ENCODE measurements at regions not wholly inside any gene's neighbourhood (a gene's known extent, or its start where the extent isn't known, plus 50 kb on each side); places are given as distances from the start of the nearest gene placed in this dataset.
"Not testable (repeated sequence)": the region's sequence is repeated elsewhere in the genome, so short reads cannot be mapped to it uniquely, and the experiment has no call there.

DNA sequence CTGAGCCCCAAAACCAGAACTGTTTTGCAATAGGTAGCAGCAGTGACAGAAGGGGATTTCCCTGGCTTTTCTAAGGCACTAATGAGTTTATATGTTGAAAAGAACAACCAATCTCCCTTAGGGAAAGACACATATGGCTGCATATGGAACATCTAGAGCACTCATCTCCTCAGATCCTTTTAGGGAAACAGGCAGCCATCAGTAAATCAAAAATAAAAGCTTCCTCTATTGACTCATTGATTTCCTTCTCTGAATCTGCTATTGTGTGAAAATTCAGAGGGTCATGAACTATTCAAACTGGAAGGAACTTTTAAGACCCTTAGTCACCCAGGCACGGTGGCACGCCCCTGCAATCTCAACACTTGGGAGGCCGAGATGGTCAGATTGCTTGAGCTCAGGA is 110.9 kb upstream of the NANOS1 start:
- DNase-seq: no peak

DNA sequence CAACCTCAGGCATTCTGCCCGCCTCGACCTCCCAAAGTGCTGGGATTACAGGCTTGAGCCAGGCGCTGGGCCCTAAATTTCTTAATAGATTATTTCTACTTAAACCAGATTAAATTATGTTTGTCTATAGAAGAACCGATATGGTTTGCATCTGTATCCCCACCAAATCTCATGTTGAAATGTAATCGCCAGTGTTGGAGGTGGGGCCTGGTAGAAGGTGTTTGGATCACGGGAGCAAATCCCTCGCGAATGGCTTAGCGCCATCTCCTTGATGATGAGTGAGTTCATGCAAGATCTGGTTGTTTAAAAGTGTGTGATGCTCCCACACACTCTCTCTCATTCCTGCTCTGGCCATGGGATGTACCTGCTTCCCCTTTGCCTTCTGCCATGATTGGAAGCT is 109.3 kb upstream of the NANOS1 start:
- DNase-seq: no peak

DNA sequence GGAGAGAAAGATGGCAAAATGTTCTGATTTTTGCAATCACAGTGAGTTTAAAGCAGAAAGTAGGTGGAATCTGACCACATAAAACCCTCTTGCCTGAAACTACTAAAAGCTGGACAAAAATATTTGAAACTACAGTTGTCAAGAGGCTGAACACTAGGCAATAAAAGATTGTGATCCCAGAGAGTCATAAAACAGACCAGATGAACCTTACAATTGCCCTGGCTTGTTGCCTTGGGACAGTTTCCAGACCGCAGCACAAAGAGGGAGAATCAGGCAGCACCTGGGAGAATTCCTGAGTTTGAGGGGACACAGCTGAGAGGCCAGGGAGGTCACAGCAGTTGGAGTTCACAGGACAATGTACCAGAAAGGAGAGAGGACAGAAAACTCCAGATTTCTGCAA is 107.3 kb upstream of the NANOS1 start:
- DNase-seq: no peak

DNA sequence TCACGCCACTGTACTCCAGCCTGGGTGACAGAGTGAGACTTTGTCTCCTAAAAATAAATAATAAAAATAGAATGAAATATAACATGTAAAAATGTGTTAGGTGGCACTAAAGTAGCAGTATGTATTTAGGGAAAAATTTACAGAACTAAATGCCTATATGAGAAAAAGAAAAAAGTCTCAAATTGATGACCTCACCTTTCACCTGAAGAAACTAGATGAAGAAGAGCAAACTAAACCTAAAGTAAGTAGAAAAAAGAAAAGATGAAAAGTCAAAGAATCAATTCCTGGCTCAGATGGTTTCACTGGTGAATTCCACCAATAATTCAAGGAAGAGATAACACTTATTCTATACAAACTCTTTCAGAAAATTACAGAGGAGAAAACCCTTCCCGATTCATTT is 106.5 kb upstream of the NANOS1 start:
- DNase-seq: no peak

DNA sequence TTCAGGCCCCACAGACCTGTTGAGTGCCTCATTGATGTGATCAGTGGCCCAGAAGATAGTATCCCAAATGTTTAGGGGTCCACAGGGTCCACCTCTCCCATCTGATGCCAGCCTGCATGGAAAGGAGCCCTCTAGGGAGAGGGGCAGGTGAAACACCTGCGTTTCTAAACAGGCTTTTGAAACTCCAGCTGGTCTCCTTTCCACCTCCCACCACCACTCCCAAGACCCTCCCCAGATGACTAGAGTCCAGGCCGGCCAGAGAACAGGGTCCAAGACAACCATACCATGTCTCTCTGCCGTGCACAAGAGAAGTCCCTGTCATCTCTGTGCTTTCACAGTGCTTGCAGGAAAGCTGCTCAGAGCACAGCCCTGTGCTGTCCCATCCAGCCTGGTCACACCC is 105.0 kb upstream of the NANOS1 start:
- DNase-seq: no peak

DNA sequence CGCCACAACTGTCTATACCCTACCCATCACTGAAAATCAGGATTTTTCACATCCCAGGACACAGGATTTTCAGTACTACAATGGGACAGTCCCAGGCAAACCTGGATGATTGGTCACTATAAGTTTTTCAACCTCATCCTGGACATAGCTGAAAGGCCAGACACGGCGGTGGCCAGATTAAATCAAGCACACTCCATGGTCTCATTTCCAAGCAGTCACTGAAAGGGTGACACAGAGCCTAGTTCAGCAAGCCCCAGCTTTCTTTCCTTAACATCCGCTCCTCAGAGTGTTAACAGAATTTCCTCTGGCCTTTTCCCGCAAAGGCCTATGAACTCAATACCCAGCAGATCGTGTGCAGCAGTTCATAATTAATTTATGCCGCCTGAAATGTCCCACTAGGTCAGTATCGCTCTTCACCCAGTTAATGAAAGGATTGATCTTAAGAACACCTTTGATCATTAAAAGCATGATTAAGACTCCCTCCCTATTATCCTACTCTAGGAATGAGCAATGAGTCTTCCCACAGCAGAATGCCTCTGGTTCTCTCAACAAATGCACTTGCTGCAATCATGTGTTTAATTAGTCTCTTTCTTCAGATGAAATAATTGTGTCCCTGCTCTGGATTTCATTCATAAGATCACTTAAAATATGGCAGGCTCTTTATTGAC is 104.0 kb upstream of the NANOS1 start:
- DNase-seq: no peak

DNA sequence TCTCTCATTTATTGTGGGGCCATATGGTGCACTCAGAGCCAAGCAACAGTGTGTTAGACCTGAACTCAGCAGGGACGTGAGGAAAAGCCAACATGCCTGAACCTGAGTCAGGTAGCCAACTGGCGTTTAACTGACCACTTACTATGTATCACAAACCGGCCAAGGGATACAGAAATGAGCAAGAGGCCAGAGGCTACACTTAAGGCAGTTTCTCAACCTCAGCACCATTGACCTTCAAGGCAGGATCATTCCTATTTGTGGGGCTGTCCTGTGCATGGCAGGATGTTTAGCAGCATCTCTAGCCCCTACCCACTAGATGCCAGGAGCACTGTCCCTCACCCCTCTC is 103.5 kb upstream of the NANOS1 start:
- DNase-seq: no peak

DNA sequence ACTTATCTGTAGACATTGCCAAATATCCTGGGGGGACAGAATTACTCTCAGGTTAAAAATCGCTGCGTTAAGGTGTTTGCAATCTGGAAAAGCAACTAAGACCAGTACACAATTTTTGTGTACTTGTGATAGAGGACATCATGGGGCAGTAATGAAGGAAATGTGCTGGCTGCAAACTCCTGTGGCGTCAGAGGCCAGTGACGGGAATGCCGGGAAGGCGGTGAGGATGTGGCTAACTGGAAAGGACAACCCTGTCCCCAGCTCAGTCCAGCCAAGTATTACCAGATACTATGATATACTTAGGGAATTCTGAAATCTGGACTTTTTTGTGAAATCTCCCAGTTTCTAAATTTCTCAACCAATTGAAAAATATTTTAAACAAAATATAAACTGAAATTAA is 103.1 kb upstream of the NANOS1 start:
- no peak for DNase-seq

DNA sequence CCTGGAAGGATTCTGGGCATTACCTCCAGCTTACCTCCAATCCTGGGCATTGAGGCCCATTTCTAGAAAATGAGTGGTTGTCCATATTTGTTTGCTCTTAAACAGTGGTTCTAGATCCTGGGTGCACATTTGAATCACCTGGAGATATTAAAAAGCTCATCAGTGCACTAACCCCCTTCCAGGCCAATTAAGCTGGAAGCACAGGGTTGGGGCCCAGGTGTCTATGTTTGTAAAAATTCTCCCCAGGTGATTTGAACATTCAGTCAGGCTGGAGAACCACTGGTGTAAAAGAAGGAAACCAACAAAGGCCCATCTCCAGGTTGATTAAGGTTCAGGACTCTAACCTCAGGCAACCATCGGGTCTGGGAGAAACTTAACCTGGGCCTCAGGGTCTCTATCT is 102.6 kb upstream of the NANOS1 start:
- no peak for DNase-seq

DNA sequence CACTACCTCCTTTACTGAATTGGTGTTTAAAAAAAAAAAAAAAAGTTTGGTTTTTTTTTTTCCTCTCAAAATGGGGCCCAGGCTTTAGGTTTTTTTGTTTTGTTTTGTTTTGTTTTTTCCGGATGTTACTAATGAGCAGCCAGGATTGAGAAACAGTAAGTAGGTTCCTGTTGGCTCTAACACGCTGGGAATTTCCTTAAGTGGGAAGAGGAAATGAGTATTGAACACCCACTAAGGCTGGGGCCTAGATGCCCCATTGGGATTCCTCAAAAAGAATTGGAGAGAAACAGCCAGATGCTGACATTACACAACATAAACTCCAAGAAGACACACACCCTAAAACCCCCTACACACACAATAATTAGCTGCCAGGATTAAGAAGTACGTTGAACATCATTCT is 102.2 kb upstream of the NANOS1 start:
- DNase-seq: no peak

DNA sequence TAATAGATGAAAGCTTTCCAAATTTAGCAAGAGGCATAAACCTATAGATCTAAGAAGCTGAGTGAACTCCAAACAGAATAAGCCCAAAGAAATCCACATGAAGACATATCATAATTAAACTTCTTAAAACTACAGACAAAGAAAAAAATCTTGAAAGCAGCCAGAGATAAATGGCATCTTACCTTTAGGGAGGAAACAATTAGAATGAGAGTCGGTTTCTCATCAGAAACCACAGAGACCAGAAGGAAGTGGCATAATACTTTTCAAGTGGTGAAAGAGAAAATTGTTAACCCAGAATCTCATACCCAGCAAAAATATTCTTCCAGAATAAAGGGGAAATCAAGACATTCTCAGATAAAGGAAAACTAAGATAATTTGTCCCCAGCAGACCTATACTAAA is 98.9 kb upstream of the NANOS1 start:
- DNase-seq: no peak

DNA sequence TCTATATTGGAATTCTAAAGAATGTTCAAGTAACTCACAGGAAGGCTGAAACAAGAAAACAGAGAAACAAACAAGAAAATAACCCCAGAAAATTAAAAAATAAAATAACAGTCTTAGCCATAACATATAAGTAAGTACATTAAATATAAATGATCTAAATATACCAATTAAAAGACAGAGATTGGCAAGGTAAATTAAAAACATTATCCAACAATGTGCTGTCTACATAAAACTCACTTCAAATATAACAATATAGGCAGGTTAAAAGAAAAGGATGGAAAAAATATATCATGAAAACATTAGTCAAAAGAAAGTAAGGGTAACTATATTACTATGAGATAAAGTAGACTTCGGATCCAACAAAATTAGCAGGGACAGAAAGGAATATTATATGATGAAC is 98.1 kb upstream of the NANOS1 start:
- no peak for DNase-seq

DNA sequence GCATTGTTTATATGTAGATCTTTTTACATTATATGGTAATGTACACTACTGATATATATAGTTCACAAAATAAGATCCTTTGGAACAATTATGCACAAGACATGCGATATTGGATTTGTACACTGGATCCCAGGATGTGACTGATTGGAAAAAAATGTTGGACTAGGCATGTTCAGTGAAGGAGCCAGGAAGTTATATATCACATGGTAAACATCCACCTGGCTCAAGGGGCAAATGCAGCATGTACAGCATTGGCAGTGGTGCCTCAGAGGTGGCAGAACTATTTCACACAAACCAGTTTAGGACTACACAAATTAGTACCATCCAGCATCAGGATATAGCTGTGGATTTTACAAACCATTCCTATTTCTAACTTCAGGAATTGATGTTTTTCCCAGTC is 97.4 kb upstream of the NANOS1 start:
- not testable (repeated sequence) for DNase-seq

DNA sequence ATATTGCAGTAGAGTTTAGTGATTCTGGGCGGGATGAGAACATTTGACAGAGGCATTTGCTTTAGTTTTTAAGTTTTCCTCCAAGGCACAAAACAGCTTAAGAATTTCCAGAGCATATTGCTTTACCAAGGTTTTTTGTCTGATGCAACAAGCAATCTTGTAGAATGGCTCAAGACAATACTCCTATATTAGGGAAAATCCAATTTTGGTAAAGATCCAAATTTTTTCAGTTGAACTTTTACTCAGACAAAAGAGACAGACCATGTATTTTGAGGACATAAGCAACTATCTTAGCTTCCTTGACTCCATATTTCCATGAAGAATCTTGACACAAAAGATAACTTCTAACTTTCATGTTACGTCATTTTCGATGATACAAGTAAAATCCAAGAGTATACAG is 92.3 kb upstream of the NANOS1 start:
- DNase-seq: no peak

DNA sequence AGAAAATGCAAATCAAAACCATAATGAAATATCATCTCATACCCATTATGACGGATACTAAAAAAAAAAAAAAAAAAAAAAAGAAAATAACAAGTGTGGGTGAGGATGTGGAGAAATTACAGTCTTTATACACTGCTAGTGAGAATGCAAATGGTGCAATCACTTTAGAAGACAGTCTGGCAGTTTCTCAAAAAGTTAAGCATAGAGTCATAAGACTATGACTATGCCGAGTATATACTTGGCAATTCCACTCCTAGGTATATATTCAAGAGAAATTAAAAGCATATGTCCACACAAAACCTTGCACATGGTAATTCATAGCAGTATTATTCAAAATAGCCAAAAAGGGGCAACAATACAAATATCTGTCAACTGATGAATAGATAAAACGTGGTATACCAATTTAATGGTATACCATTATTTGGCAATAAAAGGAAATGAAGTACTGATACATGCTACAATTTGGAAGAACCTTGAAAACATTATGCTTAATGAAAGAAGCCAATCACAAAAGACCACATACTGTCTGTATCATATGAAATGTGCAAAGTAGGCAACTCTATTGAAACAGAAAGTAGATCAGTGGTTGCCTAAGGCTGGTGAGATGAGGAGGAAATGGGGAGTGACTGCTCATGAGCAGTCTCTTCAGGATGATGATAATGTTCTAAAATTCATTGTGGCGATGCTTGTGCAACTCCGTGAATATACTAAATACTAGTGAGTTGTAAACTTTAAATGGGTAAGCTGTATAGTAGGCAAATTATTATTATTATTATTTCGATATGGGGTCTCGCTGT is 90.1 kb upstream of the NANOS1 start:
- DNase-seq: no peak

DNA sequence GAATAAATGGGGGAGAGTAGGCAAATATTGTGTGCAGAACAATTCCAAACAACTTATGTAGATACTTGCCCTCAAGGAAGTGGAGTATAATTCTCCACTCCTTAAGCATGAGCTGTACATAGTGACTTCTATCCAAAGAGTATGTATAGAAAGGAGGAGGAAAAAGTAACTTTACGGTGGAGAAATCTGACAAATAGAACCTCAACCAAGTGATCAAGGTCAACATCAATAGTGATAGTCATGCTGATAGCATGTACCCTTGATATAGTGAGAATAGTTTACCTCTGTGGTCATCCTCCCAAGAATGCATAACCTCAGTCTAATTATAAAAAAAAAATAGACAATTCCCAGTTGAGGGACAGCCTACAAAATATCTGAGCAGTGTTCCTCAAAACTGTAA is 89.1 kb upstream of the NANOS1 start:
- DNase-seq: no peak

DNA sequence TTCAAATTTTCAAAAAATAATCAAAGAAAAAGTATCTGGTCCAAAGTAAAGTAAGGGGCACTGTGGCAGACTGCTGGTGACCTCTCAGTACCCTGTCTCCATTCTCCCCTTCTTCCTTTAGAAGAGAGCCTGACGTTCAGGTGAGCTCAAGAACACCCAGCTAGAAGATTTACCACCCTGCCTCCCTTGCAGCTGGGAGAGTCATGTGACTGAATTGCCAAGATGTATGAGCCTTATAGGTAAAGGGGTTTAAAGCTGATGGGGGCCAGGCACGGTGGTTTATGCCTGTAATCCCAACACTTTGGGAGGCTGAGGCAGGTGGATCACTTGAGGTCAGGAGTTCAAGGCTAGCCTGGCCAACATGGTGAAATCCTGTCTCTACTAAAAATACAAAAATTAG is 86.3 kb upstream of the NANOS1 start:
- no peak for DNase-seq

DNA sequence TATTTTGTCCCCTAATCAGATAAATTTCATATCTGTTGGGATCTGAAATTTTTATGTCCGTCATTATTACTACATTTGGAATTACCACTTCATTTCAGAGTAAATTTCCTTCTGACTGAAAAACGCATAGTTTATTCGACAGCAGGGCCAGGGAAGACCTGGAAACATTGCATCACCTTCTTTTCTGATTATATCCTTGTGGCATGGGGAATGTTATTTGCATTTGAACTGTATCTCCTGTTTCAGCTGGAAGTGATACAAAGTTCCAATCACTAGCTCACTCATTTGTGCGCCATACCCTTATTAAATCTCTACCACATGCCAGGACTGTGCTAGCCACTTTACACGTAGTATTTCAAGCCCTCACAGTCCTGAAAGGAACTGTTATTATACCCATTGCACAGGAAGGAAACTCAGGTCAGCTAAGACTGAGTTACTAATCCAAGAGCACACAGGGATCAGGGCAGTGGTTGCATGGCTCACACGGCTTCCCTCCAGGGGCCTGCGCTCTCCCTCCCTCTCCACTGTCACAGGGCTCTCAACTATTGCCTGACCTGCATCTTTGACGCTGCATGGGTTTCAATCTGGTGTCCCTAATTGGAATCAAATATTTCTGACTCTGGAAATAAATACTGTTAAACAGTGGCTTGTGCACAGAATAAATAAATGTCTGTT is 84.4 kb upstream of the NANOS1 start:
- DNase-seq: no peak

DNA sequence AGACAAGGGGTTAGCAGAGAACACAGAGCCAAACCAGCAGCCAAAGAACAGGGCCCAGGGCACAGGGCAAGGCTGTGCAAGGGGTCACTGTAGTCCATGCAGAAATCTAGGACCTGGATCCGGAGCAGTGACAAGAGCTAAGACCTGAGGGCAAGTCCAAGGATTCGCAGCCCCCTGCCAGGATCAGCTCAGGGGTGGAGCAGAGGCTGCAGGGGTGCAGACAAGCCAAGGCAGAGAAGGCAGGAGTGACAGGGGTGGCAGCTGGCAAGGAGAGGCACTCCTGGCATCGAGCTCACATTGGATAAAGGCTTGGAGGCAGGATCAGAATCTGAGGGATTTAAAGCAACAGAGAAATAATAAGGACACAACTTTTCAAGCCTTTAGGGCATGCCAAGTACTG is 80.7 kb upstream of the NANOS1 start:
- no peak for DNase-seq

DNA sequence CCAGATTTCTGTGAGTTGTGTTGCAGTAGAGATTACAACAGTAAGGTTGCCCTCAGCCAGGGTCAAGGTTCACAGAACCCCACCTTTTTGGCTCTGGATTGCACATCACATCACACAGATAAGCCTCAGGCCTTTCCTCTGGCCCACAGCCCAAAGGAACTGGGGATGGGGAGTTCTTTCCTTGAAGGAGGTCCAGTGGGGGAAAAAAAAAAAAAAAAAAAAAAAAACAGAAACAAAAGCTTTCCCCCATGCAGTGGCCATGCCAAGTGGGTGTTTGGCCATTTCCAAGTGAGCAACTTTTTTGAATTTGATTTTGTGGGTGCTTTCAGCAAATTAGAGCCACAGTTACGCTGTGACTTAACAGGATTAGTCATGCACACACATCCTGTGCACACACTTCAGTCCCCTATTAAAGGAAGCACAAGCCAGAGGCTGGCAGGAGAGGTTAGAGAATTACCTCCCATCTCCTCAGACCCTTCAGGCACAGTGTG is 79.3 kb upstream of the NANOS1 start:
- DNase-seq: no peak

DNA sequence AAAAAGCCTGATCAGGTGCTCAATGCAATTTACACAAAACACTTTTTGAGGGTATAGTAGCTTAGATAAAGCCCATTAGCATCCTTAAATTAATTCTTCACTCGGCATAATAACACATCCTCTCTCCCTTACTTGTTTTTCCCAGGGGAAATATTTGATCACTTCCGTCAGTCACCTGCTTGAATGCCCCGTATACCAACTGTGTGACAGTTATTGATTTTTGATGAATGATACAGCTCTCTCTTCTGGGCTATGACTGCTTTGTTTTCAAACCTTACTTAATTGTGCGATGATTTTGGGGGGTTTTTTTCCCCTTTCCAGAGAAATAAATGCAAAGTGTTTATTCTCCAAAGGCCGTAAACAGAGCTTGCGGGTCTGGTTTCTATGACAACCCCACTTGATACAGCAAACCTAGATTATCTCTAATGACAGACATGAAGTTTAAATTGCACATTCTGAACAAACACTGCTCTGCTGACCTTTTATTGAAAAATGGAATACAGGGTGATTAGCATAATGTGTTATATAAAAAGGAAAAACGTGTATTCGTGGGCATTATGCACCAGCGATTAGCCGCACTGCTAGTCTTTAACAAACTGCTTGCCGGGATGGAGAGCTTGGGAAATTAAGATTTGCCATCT is 78.4 kb upstream of the NANOS1 start:
- no peak for DNase-seq

DNA sequence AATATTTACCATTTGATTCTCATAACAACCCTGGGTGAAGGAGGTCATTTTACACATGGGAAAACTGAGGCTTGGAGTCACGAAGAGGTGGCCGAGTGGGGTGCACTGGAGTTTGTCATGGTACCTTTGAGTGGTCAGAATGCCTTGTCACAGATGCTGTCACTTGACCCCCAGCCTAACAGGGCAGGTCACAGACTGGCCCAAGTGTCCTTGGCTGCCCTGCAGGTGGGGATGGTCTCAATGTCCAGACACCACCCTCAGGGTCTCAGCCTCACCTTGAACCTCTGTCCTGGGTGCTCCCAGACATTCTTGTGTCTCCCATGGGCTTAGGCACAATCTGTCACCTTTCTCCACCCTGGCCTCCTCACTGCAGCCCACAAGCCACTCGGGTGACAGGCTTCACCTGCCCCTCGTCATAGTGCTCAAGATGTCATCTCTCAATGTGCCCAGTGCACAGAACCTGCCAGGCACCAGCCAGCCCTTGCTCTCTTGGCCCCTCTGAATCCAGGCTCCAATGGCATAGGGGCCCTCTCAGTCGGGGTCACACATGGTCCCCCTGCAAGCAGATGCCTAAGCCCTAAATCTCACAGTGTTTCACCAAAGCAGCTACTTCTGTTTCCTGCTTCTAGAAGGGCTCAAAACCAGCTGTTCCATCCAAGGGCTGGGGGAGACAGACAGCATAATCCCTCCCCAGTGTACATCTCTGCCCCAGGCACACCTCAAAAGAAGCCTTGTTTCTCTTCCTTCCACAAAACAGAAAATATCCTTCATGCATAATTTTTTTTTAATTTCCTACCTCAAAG is 76.8 kb upstream of the NANOS1 start:
- no peak for DNase-seq
